ENCODE measurements at regions not wholly inside any gene's neighbourhood (a gene's known extent, or its start where the extent isn't known, plus 50 kb on each side); places are given as distances from the start of the nearest gene placed in this dataset.
"Not testable (repeated sequence)": the region's sequence is repeated elsewhere in the genome, so short reads cannot be mapped to it uniquely, and the experiment has no call there.

- ATAC-seq (ENCODE audit: insufficient number of reproducible peaks, low FRiP score, low read depth) = no peak
These were observed 51.9 kb upstream of the TCERG1L start for GRCh38 chr10:131363416-131363815.

GRCh38 chr10:131371571-131371970 lies 60.0 kb upstream of the TCERG1L start:
- no peak for TF ChIP-seq CTCF (IDR thresholded peaks at IDR 0.05)
- H3K4me1 ChIP-seq (ENCODE audit: control insufficient read depth in 1 of 2, low read depth in 2 of 2) = no peaks in the 10 kb centered on the region
- DNase-seq (ENCODE audit: low spot score) (no peak), ATAC-seq (ENCODE audit: insufficient number of reproducible peaks, low FRiP score, low read depth) (no peak)
- no peak overlapping the region for H3K4me3 ChIP-seq
- no peak overlapping the region for H3K27ac ChIP-seq
- H3K9me3 ChIP-seq = no peaks in the 10 kb centered on the region
- H3K27me3 ChIP-seq (replicated peaks; ENCODE audit: insufficient read depth) = no peaks in the 10 kb centered on the region
- H3K36me3 ChIP-seq = no peaks in the 10 kb centered on the region

More at GRCh38 chr10:131363416-131363815, 51.9 kb upstream of the TCERG1L start:
- no peaks in the 10 kb centered on the region for H3K4me1 ChIP-seq (ENCODE audit: control insufficient read depth in 1 of 2, low read depth in 2 of 2)
- H3K9me3 ChIP-seq = no peaks in the 10 kb centered on the region
- H3K27ac ChIP-seq = no peak overlapping the region
- no peaks in the 10 kb centered on the region for H3K36me3 ChIP-seq
- no peaks in the 10 kb centered on the region for H3K27me3 ChIP-seq (replicated peaks; ENCODE audit: insufficient read depth)
- TF ChIP-seq CTCF (IDR thresholded peaks at IDR 0.05) = no peak
- DNase-seq (ENCODE audit: low spot score) = no peak
- H3K4me3 ChIP-seq = no peak overlapping the region

- TF ChIP-seq CTCF (IDR thresholded peaks at IDR 0.05) = no peak
- no peak for ATAC-seq (ENCODE audit: insufficient number of reproducible peaks, low FRiP score, low read depth)
- H3K27ac ChIP-seq = no peak overlapping the region
- DNase-seq (ENCODE audit: low spot score) = no peak
- no peaks in the 10 kb centered on the region for H3K27me3 ChIP-seq (replicated peaks; ENCODE audit: insufficient read depth)
- no peaks in the 10 kb centered on the region for H3K36me3 ChIP-seq
- H3K9me3 ChIP-seq = no peaks in the 10 kb centered on the region
- H3K4me3 ChIP-seq = no peak overlapping the region
- no peaks in the 10 kb centered on the region for H3K4me1 ChIP-seq (ENCODE audit: control insufficient read depth in 1 of 2, low read depth in 2 of 2)
These were observed 70.1 kb upstream of the TCERG1L start for GRCh38 chr10:131381576-131381975.

GRCh38 chr10:131385161-131385872 lies 73.8 kb upstream of the TCERG1L start:
- not testable (repeated sequence) for H3K4me1 ChIP-seq (ENCODE audit: control insufficient read depth in 1 of 2, low read depth in 2 of 2); ATAC-seq (ENCODE audit: insufficient number of reproducible peaks, low FRiP score, low read depth); H3K27ac ChIP-seq; DNase-seq (ENCODE audit: low spot score); H3K9me3 ChIP-seq; H3K36me3 ChIP-seq; H3K4me3 ChIP-seq; H3K27me3 ChIP-seq (replicated peaks; ENCODE audit: insufficient read depth)

- Histone ChIP-seq H3K9me3 (no peaks in the 10 kb centered on the region), H3K36me3 (no peaks in the 10 kb centered on the region), H3K27ac (no peak overlapping the region), H3K4me1 (ENCODE audit: control insufficient read depth in 1 of 2, low read depth in 2 of 2) (no peaks in the 10 kb centered on the region), H3K27me3 (replicated peaks; ENCODE audit: insufficient read depth) (no peaks in the 10 kb centered on the region), H3K4me3 (no peak overlapping the region)
- TF ChIP-seq CTCF (IDR thresholded peaks at IDR 0.05) = no peak
- DNase-seq (ENCODE audit: low spot score) (no peak), ATAC-seq (ENCODE audit: insufficient number of reproducible peaks, low FRiP score, low read depth) (no peak)
These were observed 75.6 kb upstream of the TCERG1L start for GRCh38 chr10:131387018-131387529.

GRCh38 chr10:131391936-131392335 lies 80.4 kb upstream of the TCERG1L start:
- Histone ChIP-seq H3K36me3 (no peaks in the 10 kb centered on the region), H3K27ac (no peak overlapping the region), H3K27me3 (replicated peaks; ENCODE audit: insufficient read depth) (no peaks in the 10 kb centered on the region), H3K9me3 (no peaks in the 10 kb centered on the region), H3K4me3 (no peak overlapping the region), H3K4me1 (ENCODE audit: control insufficient read depth in 1 of 2, low read depth in 2 of 2) (no peaks in the 10 kb centered on the region)
- TF ChIP-seq CTCF (IDR thresholded peaks at IDR 0.05) = no peak
- no peak for ATAC-seq (ENCODE audit: insufficient number of reproducible peaks, low FRiP score, low read depth)
- DNase-seq (ENCODE audit: low spot score) = no peak

Measured in thoracic aorta (tissue), 2 donors.